Testis (tissue), 2 donors: ENCODE measurements at regions not wholly inside any gene's neighbourhood (a gene's known extent, or its start where the extent isn't known, plus 50 kb on each side); places are given as distances from the start of the nearest gene placed in this dataset.

Experiments used
- POLR2A ChIP-seq: fragments of 450-650 bp; IDR thresholded peaks from one replicate; pipeline ENCODE4 v1.6.1; 2017; ENCODE audit warnings: antibody characterized with exemption, mild to moderate bottlenecking, moderate library complexity
- TF ChIP-seq, protein P1 (sequence below), 3 experiments: fragments of 450-650 bp in 2 of 3; fragments of 200-600 bp in 1 of 3; sonication (generic) in 1 of 3; IDR thresholded peaks; one replicate each; pipeline ENCODE4 v1.5.1; 2016 to 2019; ENCODE audit warnings: antibody characterized with exemption in 3 of 3, mild to moderate bottlenecking in 2 of 3, moderate library complexity in 1 of 3

GRCh38 chr18:64692826-64693225 lies 543.9 kb upstream of the LINC00305 start:
- TF ChIP-seq, protein P1, sequence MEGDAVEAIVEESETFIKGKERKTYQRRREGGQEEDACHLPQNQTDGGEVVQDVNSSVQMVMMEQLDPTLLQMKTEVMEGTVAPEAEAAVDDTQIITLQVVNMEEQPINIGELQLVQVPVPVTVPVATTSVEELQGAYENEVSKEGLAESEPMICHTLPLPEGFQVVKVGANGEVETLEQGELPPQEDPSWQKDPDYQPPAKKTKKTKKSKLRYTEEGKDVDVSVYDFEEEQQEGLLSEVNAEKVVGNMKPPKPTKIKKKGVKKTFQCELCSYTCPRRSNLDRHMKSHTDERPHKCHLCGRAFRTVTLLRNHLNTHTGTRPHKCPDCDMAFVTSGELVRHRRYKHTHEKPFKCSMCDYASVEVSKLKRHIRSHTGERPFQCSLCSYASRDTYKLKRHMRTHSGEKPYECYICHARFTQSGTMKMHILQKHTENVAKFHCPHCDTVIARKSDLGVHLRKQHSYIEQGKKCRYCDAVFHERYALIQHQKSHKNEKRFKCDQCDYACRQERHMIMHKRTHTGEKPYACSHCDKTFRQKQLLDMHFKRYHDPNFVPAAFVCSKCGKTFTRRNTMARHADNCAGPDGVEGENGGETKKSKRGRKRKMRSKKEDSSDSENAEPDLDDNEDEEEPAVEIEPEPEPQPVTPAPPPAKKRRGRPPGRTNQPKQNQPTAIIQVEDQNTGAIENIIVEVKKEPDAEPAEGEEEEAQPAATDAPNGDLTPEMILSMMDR (IDR thresholded peaks at IDR 0.05) = no peak
- TF ChIP-seq POLR2A = no peak
